NCI-H2227 (cell line): ENCODE measurements at regions not wholly inside any gene's neighbourhood (a gene's known extent, or its start where the extent isn't known, plus 50 kb on each side); places are given as distances from the start of the nearest gene placed in this dataset.

Experiments used
- DNase-seq: peaks from one replicate; lab custom pipeline; 2025; ENCODE audit not compliant: unreplicated experiment; lab: John Stamatoyannopoulos, UW

DNA sequence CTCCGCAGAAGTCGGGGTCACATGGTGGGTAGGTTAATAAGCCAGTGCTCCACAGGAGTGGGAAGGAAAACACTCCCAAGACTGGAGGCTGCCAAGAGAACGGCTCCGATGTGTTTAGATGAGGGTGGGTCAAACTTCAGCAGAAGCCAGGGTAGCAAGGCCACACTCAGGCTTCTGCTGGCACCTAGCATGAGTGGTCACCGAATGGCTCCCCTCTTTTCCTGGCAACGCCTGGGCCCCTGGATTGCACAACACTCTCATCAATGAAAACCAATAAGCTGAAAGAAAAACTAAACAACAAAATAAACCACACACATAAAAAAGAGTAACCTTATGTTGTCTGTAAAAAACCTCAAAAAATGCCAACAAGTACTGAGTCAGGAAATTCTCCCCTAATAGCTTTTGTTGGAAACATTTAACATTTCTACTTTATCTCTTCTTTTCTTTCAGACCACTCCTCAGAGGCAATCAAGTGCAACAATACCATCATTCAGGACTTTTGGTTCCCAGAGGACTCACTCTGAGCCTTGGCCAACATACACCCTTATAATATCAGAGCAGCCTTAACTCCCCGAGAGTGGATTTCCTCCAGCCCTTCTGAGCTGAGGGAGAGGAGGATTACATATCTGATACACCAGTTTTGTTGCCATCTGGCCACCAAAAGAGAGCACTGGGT, 279.9 kb downstream of the ENC1 start:
- no peak for DNase-seq

DNA sequence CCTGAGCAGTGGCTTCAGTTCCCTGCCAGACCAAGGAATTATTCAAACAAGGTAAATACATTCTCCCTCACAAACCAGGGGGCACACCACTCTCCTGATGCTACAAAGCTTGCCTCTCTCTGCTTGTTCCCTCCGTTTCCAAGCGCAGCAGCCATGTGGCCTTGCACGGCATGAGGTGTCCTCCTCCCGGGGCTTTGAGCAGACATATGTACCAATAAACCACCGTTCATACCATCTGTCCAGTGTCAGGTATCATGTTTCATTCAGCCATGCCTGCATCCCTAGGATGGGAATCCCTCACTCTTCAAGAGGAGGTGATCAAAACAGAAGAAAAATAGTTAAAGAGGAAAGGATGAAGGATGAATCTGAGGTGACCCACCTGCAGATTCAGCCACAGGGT, 282.7 kb downstream of the ENC1 start:
- no peak for DNase-seq

DNA sequence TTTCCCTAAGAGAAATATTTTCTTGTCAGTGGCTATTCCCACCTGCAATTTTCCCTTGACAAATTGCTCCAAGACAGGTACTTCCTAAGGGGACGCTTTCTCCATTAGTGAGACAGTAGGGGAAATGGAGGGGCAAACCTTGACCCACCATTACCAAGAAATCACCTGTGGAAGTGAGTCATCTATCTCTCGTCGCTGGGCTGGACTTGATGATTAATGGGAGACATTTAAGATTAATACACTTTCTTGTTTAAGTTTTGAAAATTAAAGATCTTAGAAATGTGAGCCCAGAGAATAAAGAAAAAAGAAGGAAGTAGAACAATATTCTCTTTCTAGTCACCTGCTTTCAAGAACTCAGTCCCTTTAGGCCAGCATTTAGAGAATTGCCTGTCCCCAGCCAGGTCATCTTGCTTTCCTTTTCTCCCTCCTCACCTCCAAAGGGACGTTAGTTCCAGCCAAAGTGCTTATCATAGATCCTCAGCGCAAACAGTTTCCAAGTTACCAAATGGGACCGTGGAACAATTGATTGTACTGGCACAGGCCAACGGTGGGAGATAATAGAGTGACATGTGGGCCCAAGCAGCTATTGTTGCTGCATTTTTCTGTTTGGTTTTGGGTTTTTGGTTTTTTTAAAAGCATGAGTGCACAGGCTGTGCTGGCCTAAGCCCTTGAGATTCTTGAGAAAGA, 284.4 kb downstream of the ENC1 start:
- DNase-seq: no peak

DNA sequence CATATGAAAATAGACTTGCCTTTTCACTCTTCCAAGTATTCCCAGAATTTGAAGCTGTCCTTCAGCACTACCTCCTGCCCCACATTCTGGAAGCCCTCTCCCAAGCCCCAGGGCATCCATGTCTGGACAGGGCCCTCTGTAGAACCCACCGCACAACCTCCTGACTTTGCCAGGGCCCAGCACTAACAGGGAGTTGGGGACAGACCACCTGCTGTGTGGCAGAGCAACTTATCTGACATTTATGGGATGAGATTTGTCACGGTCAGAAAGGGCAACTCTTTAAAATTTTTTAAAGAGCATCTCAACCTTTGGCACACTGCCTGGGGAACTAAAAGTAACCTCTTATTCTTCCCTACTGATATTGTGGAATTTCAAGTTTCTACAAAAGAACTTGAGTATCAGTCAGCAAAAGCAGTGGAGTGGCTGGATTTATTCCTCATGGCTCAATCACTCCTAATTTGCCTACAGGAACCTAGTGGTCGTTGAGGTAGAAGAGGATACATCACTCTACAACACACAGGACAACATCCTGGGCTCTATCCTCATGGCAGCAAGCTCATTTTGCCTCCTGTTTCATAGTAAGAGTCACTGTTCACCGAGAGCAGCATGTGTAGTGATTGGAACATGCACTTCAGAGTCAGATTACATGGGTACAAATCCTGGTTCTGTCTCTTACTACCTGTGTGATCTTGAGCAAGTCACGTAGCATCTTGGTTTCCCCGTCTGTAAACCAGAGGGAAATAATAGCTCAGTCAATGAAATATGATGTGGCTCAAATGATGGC, 285.3 kb downstream of the ENC1 start:
- no peak for DNase-seq

DNA sequence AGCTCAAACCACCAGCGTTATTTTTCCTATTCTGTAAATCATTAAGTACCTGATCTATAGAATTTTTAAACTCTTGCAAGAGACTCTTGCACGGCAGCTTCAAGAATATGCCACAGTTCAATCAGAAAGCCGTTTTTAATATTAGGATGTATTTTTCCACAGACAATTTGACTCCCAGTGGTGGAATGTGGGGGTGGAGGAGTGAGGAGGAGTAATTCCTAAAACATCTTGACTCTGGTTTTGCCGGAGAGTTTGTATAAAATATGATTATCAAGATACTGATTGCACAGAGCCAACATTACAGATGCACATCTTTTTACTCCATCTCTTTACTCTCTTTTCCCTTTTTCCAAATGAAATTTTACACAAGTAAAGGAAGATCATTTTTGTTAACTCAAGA, 288.3 kb downstream of the ENC1 start:
- no peak for DNase-seq

DNA sequence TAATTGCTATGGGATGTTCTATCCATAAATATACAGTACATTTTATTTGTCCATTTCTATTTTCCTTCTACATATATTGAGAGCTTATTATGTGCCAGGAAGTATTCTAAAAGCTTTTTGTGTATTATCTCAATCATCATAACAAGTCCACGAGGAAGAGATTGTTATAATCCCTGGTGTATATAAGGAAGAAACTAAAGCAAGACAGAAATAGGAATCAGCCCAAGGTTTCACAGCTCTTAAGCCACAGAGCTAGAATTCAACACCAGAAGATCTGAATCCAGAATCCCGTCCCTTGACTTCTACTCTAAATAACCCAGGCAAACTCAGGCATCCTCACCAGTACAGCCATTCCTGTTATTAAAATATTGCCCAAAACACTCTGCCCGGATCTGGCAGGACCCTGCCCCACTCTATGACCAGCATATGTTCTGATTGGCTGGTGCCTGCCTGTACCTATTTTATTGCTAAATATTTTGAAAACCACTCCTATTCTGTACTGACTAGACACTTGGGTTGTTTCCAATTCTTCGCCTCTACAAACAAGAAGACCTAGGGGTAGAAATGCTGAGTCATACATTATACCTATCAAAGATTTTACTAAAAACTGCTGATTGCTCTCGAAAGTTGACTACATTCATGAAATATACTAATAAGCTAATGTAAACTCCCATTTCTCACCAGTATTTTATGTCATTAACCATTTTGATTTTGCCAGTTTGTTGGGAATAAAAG, 297.4 kb downstream of the ENC1 start:
- no peak for DNase-seq

DNA sequence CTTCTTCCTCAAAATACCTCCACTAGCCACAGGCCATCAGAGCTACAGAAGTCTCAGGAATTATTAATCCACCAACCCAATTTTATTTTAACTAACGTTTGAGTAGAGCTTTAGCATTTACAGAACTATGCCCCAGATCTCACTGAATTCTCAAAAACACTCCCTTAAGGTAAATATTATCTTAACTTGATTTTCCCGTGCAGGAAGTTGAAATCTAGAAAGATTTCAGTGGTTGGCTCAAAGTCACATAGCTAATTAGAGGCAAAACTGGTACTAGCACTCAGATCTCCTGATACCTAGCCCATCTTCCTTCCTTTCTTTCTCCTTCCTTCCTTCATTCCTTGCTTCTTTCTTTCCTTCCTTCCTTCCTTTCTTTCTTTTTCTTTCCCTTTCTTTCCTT, 298.3 kb downstream of the ENC1 start:
- no peak for DNase-seq

DNA sequence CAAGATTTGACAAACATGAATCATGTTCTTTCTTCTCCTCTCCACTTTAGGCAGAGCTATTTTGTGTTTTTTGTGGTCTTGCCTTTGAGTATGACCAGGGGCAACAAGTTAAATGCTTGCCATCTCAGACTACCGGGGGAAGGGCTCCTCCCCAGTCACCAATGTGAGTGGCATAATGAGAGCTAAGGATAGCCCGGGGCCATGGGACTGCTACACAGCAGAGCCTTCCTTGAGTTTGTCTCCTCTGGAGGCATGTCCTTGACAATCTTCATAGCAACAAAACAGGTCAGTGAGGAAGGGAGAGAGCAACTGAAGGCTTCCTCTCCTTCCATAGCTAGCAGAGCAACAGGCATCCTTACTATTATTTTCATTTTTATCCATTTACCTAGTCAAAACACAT, 299.3 kb downstream of the ENC1 start:
- no peak for DNase-seq

DNA sequence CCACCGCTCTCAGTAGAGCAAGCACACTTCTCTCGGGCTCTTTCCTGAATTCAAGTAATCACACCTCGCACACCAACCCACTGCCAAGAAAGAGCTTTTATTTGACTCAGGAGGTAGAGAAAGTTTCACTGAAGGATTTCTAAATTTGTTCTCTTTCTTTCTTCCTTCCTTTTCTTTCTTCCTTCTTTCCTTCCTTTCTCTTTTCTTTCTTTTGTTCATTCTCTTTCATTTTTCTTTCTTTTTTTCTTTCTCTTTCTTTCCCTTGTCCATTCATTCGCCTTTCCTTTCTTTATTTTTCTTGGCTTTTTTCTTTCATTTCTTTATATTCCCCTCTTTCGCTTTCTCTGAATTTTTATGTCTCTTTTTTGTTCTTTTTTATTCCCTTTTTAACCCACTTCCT, 300.1 kb downstream of the ENC1 start:
- no peak for DNase-seq

DNA sequence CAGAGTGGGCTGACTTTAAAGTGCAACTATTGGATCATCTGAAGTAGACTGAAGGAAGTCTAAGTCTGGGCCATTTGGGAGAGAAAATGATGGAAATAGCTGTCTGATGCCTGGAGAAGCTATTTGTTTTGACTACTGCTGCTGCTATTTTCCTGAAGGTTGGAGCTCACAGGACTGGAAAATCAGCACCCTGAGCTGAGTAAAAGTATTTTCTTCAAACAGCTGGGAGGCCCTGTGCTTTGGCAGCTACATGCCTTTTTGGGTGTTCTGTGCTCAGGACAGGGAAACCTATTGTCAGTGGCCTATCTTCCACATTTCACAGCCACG, 302.6 kb downstream of the ENC1 start:
- no peak for DNase-seq

DNA sequence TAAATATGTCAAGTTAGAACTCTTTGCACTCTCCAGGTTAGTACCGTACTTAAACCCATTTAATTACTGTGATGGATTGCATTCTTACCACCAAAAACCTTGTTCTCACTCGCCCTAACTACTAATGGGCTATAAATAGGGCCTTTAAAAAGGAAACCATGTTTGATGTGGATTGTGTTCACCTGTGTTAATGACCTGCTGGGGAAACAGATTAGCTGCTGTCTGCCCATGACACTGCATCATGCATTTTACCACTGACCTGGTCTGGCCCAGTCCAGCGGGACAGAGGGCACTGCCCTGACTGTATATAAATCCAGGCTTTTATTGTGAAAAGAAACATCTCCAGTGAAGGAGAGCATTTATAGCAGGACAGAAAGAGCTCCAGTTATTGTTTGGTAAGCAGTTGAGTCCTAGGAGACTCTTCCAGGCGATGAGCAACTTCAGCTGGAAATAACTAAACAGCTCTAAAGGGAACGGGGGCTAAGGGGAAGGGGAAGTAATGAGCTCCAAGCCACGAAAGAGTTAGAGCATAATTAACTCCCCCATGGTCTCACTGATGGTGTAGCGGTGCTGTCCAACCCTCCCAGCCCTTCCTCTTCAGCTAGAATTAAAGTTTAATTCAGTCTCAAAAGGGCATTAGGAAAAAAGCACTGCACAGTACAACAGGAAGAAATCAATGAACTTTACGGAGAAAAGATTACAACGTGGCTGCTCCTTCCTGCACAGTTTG, 303.1 kb downstream of the ENC1 start:
- DNase-seq: no peak

DNA sequence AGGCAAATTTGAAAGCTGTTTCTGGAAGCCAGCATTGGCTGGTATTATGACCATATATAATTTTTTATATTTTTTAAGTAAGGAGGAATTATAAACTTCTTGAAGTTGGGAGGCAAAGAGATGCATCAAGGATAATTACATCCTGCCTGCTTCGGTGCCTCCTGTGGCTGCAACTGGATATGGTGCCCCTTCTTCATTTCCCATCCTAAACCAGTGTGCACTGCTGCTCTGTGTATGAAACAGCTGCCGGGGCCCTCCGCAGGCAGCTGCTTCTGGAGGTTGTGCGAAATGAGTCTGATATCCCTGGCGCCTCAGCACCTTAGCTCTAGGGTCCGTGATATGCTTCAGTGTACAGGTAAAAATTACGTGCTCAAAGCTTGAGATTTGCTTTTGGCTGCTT, 304.2 kb downstream of the ENC1 start:
- no peak for DNase-seq

DNA sequence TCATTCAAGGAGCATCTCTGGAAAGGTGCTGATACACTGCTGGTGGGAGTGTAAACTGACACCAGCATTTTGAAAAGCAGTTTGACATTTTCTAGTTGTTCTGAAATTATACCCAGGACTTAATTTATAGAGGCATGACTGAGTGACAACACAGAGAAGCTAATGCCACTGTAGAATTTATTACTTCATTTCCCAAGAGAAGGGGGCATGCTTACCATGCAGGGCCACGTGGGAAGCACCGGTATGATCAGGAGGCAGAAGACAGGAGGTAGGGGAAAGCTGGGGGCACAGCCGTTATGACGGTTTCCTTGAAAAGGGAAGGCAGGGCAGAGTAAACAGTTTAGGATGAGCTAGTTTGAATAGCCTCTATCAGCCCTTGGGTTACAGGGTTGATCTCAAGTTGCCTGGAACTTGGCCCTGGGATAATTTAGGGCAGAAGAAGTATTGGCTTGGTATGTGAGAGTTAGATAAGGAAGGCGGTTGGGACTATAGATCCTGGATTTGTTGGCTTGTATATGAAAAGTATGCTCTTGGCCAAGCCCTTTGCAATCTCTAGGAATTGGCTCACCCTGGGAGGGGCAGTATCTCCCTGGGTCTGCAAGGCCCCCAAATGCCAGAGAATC, 305.7 kb downstream of the ENC1 start:
- no peak for DNase-seq

DNA sequence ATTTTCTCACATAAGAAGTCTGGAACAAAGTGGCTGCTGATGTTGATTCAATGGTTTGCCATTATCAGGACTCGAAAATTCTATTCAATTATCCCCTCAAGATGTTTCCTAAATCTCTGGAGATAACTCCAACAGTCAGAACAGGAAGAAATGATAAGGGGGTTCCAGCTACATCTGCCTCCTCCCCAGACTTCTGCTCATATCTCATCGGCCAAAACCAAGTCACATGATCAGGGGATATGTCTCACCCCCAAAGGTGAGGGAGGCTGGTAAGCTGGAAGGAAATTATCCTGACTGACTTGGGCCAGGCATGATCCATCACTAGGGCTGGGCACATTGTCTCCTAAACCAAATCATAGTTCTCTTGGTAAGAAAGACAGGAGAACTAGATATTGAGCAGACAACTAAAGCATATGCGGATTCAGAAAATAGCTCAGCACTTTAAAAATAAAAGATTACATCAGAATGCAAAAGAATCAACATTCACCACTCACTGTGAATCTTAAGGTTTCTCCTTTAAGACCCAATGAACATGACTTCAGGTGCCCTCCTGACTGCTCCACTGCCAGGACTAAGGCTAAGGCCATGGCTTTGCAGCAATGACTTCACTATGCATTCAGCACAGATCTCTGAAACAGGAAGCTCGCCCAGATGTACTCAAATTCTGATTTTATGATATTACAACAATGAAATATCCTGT, 306.3 kb downstream of the ENC1 start:
- DNase-seq: no peak

DNA sequence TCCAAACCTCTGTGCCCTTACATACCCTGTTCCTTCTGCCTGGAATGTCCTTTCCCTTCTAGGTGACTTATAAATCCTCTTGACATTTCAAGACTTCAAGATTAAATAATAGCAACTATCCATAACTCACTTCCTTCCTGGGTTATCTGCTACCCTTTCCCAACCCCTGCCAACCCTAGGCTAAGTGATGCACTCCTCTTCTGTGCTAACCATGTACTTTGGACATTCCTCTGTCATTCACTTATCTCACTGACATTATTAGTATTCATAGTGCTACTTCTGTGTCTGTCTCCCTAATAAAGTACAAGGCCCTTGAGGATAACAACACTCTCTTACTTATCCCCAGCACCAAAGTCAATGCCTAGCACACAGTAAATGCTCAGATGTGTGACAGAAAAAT, 307.1 kb downstream of the ENC1 start:
- no peak for DNase-seq

DNA sequence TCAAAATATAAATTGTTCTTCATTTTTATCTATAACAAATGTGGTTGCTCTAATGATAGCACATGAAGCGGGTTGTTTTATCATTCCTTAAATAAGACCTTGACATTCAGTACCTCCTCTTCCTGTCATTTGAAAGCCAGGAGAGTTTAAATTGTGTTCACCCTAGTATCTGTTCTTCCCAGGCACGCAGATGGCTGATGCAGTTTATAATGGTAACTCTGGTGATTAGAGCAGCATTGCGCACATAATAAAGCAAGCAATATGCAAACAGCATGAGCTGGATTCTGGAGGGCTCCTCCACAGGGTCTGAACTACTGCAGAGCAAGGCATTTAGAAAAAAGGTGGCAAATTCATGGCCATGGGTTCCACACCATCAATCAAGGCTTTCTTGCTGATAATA, 307.8 kb downstream of the ENC1 start:
- DNase-seq: no peak

DNA sequence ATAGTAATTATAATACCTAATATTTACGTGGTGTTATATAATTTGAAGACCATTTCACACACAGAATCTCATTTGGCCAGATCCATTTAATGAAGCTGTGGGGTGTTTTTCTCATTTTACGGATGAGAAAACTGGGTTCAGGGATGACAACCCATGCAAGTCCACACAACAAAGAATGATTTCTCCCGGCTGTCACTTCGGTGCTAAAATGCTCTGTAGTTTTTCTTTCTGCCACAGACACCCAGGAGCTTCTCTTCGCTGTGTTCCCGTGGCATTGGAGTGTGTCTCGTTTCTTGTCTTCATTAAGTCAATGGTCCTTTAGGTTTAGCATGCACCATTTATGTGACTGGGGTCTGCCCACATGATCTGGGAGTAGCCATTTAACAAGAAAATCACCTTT, 308.5 kb downstream of the ENC1 start:
- DNase-seq: no peak

DNA sequence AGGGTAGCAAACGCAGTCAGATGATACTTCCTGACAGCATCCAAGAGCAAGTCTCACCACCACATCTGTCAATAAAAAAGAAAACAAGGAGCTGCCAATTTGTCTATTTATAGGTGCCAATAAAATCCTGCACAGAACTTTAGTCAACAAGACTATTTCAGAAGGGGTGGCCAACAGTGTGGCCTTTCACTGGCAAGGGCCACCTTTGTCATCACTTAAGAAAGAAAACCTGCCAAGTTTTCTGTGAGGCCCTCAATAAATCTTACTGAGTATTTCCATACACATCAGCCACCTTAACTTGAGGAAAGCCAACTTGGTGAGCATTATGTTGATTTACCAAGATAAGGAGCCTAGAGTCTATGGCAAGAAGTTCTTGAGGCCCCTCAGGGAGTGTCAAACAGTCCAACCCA, 312.3 kb downstream of the ENC1 start:
- no peak for DNase-seq

DNA sequence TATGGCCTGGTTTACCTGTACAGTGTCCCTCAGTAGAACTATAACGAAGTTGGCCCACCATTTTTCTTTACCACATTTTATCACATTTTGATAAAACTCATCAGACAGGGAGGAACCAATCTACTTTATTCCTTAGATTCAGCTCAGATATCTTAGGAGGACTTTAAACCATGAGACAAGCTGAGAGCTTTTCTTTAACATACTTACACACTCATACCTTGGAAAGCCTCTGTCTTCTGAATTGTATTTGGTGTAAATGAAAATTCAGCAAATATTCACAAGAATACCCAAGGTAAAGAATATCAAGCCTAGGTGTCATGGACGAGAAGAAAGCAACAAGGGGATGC, 313.2 kb downstream of the ENC1 start:
- DNase-seq: no peak
